ENCODE measurements at regions not wholly inside any gene's neighbourhood (a gene's known extent, or its start where the extent isn't known, plus 50 kb on each side); places are given as distances from the start of the nearest gene placed in this dataset.

GRCh38 chr16:73768786-73769203 lies 527.8 kb upstream of the PSMD7 start:
- DNase-seq (ENCODE audit: extremely low read depth, low read depth) = no peak

GRCh38 chr16:73764321-73764720 lies 532.3 kb upstream of the PSMD7 start:
- DNase-seq (ENCODE audit: extremely low read depth, low read depth) = no peak

- no peak for DNase-seq (ENCODE audit: extremely low read depth, low read depth)
Observed at GRCh38 chr16:73756289-73757178, 540.1 kb upstream of the PSMD7 start.

GRCh38 chr16:73753931-73754330 lies 542.7 kb upstream of the PSMD7 start:
- DNase-seq (ENCODE audit: extremely low read depth, low read depth) = peak; percentile 5

GRCh38 chr16:73750639-73751038 lies 546.0 kb upstream of the PSMD7 start:
- DNase-seq (ENCODE audit: extremely low read depth, low read depth) = no peak

- no peak for DNase-seq (ENCODE audit: extremely low read depth, low read depth)
Observed at GRCh38 chr16:73747328-73747727, 549.3 kb upstream of the PSMD7 start.

- DNase-seq (ENCODE audit: extremely low read depth, low read depth) = no peak
Observed at GRCh38 chr16:73746554-73746953, 550.1 kb upstream of the PSMD7 start.

- peak; percentile 4 for DNase-seq (ENCODE audit: extremely low read depth, low read depth)
Observed at GRCh38 chr16:73743665-73744496, 552.7 kb upstream of the PSMD7 start.

- DNase-seq (ENCODE audit: extremely low read depth, low read depth) = no peak
Observed at GRCh38 chr16:73739049-73739769, 557.4 kb upstream of the PSMD7 start.

GRCh38 chr16:73738266-73738665 lies 558.3 kb upstream of the PSMD7 start:
- DNase-seq (ENCODE audit: extremely low read depth, low read depth) = no peak

- no peak for DNase-seq (ENCODE audit: extremely low read depth, low read depth)
Observed at GRCh38 chr16:73737637-73738036, 559.0 kb upstream of the PSMD7 start.

- DNase-seq (ENCODE audit: extremely low read depth, low read depth) = no peak
Observed at GRCh38 chr16:73735954-73736353, 560.7 kb upstream of the PSMD7 start.

- DNase-seq (ENCODE audit: extremely low read depth, low read depth) = peak; percentile 33
Observed at GRCh38 chr16:73735018-73735417, 561.6 kb upstream of the PSMD7 start.

- DNase-seq (ENCODE audit: extremely low read depth, low read depth) = no peak
Observed at GRCh38 chr16:73732681-73733080, 563.9 kb upstream of the PSMD7 start.

- no peak for DNase-seq (ENCODE audit: extremely low read depth, low read depth)
Observed at GRCh38 chr16:73732143-73732542, 564.5 kb upstream of the PSMD7 start.

GRCh38 chr16:73730481-73731090 lies 566.0 kb upstream of the PSMD7 start:
- no peak for DNase-seq (ENCODE audit: extremely low read depth, low read depth)

- no peak for DNase-seq (ENCODE audit: extremely low read depth, low read depth)
Observed at GRCh38 chr16:73725156-73725555, 571.5 kb upstream of the PSMD7 start.

GRCh38 chr16:73724503-73724902 lies 572.1 kb upstream of the PSMD7 start:
- no peak for DNase-seq (ENCODE audit: extremely low read depth, low read depth)

- DNase-seq (ENCODE audit: extremely low read depth, low read depth) = no peak
Observed at GRCh38 chr16:73717266-73717974, 579.2 kb upstream of the PSMD7 start.

- no peak for DNase-seq (ENCODE audit: extremely low read depth, low read depth)
Observed at GRCh38 chr16:73714976-73715375, 581.6 kb upstream of the PSMD7 start.

Measured in NCI-H460 (cell line).